HEK293 (cell line): ENCODE measurements at regions not wholly inside any gene's neighbourhood (a gene's known extent, or its start where the extent isn't known, plus 50 kb on each side); places are given as distances from the start of the nearest gene placed in this dataset.

Experiments used
- CTCF ChIA-PET: fragments of 350-600 bp; formaldehyde crosslinking; extraction: SDS; loops from one replicate; lab custom pipeline; 2021; ENCODE audit warnings: antibody characterized with exemption; lab: Yijun Ruan, JAX
- POLR2A ChIA-PET: fragments of 300-600 bp; formaldehyde crosslinking; extraction: SDS; loops from one replicate; lab custom pipeline; 2020; ENCODE audit warnings: antibody characterized with exemption, inconsistent platforms; lab: Yijun Ruan, JAX
- H3K27ac ChIP-seq: fragments of 200-500 bp; sonication (Bioruptor generic); 2 replicates; pipeline ENCODE4 v1.5.1; 2014; ENCODE audit warnings: low read depth, low read length, control low read depth, inconsistent platforms; ENCODE audit errors: extremely low read depth
- H3K36me3 ChIP-seq, 2 experiments: fragments of 200-500 bp in 1 of 2; sonication (Bioruptor generic) in 1 of 2; 1 replicate in 1 of 2; 2 replicates in 1 of 2; pipeline ENCODE4 v1.5.1; 2014 to 2017; ENCODE audit warnings: inconsistent platforms in 2 of 2, low read length in 2 of 2; ENCODE audit not compliant: control insufficient read depth in 2 of 2, insufficient read depth in 1 of 2
- H3K4me1 ChIP-seq: fragments of 200-500 bp; sonication (Bioruptor generic); 2 replicates; pipeline ENCODE4 v1.5.1; 2014; ENCODE audit warnings: mild to moderate bottlenecking, low read length, inconsistent platforms; ENCODE audit not compliant: control insufficient read depth, insufficient read depth
- H3K4me3 ChIP-seq: 2 replicates; pipeline ENCODE4 v1.5.1; 2011; ENCODE audit warnings: low read depth, mild to moderate bottlenecking, control low read depth, low read length, moderate library complexity
- H3K9me3 ChIP-seq: fragments of 200-500 bp; sonication (Bioruptor generic); 2 replicates; pipeline ENCODE4 v1.5.1; 2014; ENCODE audit warnings: low read depth, low read length, inconsistent platforms; ENCODE audit not compliant: control insufficient read depth, insufficient read depth
- BCL11A ChIP-seq: fragments of 450-650 bp; formaldehyde crosslinking; IDR thresholded peaks from 2 replicates; pipeline ENCODE4 v1.5.1; 2016; ENCODE audit warnings: low read depth, missing biosample characterization, missing genetic modification characterization
- BCL11B ChIP-seq: fragments of 450-650 bp; formaldehyde crosslinking; IDR thresholded peaks from 2 replicates; pipeline ENCODE4 v1.5.1; 2016; ENCODE audit warnings: low read depth, missing biosample characterization, missing genetic modification characterization
- GLIS1 ChIP-seq: fragments of 450-650 bp; formaldehyde crosslinking; IDR thresholded peaks from 2 replicates; pipeline ENCODE4 v1.5.1; 2016; ENCODE audit warnings: missing biosample characterization, missing genetic modification characterization
- PRDM6 ChIP-seq: fragments of 450-650 bp; formaldehyde crosslinking; IDR thresholded peaks from 2 replicates; pipeline ENCODE4 v1.5.1; 2017; ENCODE audit warnings: missing biosample characterization, missing genetic modification characterization
- REST ChIP-seq: fragments of 450-650 bp; formaldehyde crosslinking; IDR thresholded peaks from 2 replicates; pipeline ENCODE4 v1.5.1; 2016; ENCODE audit warnings: missing biosample characterization, missing genetic modification characterization
- ZBTB8A ChIP-seq: fragments of 450-650 bp; formaldehyde crosslinking; IDR thresholded peaks from 2 replicates; pipeline ENCODE4 v1.5.1; 2016; ENCODE audit warnings: missing biosample characterization, missing genetic modification characterization
- ZFP41 ChIP-seq: fragments of 450-650 bp; formaldehyde crosslinking; IDR thresholded peaks from 2 replicates; pipeline ENCODE4 v1.5.1; 2016; ENCODE audit warnings: missing biosample characterization, missing genetic modification characterization, borderline replicate concordance
- ZNF221 ChIP-seq: fragments of 450-650 bp; formaldehyde crosslinking; IDR thresholded peaks from 2 replicates; pipeline ENCODE4 v1.5.1; 2017; ENCODE audit warnings: missing biosample characterization, missing genetic modification characterization, borderline replicate concordance
- ZNF324 ChIP-seq: fragments of 450-650 bp; formaldehyde crosslinking; IDR thresholded peaks from 2 replicates; pipeline ENCODE4 v1.5.1; 2016; ENCODE audit warnings: missing biosample characterization, missing genetic modification characterization
- ZNF473 ChIP-seq: fragments of 450-650 bp; formaldehyde crosslinking; IDR thresholded peaks from 2 replicates; pipeline ENCODE4 v1.5.1; 2017; ENCODE audit warnings: missing biosample characterization, missing genetic modification characterization
- ZNF514 ChIP-seq: fragments of 450-650 bp; formaldehyde crosslinking; IDR thresholded peaks from 2 replicates; pipeline ENCODE4 v1.5.1; 2016; ENCODE audit warnings: missing biosample characterization, missing genetic modification characterization
- ZNF639 ChIP-seq: fragments of 450-650 bp; formaldehyde crosslinking; IDR thresholded peaks from 2 replicates; pipeline ENCODE4 v1.5.1; 2016; ENCODE audit warnings: missing biosample characterization, missing genetic modification characterization
- ZNF704 ChIP-seq: fragments of 450-650 bp; formaldehyde crosslinking; IDR thresholded peaks from 2 replicates; pipeline ENCODE4 v1.5.1; 2016; ENCODE audit warnings: missing biosample characterization, missing genetic modification characterization

GRCh38 chr11:70798296-70798695, 400.0 kb downstream of the CTTN start:
- no peak for TF ChIP-seq PRDM6
- no peak for TF ChIP-seq ZNF514 (tag by site-specific recombination)
- no peak for TF ChIP-seq BCL11A (tag by site-specific recombination)
- no peak for TF ChIP-seq ZNF221 (tag by site-specific recombination)
- TF ChIP-seq ZBTB8A (tag by site-specific recombination) = no peak
- TF ChIP-seq BCL11B = no peak
- TF ChIP-seq GLIS1 (tag by site-specific recombination) = no peak
- no peak for TF ChIP-seq ZNF639 (tag by site-specific recombination)
- no peaks in the 10 kb centered on the region for H3K36me3 ChIP-seq
- H3K27ac ChIP-seq = no peak overlapping the region
- ChIA-PET POLR2A (no interaction called here), CTCF (interaction anchor here (0.7 kb wide), 1 partner anchor 21 kb away, joined by 3 read pairs; no protein-coding TSS in a partner anchor)
- H3K4me3 ChIP-seq = no peak overlapping the region
- no peaks in the 10 kb centered on the region for H3K4me1 ChIP-seq
- no peaks in the 10 kb centered on the region for H3K9me3 ChIP-seq

- CTCF ChIA-PET = interaction anchor here (0.6 to 0.7 kb wide), 2 partner anchors 17 to 317 kb away, joined by 3 to 4 read pairs; no protein-coding TSS in a partner anchor
- POLR2A ChIA-PET = interaction anchor here (0.7 kb wide), 1 partner anchor 41 kb away, joined by 3 read pairs; no protein-coding TSS in a partner anchor
Observed at GRCh38 chr11:70799386-70799785, 401.1 kb downstream of the CTTN start.

More at GRCh38 chr11:70799386-70799785, 401.1 kb downstream of the CTTN start:
- no peak overlapping the region for H3K27ac ChIP-seq
- no peaks in the 10 kb centered on the region for H3K9me3 ChIP-seq
- no peak overlapping the region for H3K4me3 ChIP-seq
- H3K4me1 ChIP-seq = no peaks in the 10 kb centered on the region
- TF ChIP-seq ZNF473 (tag by site-specific recombination) (no peak), ZFP41 (tag by site-specific recombination) (no peak), REST (tag by site-specific recombination) (no peak), ZNF324 (tag by site-specific recombination) (no peak), ZNF704 (tag by site-specific recombination) (no peak)
- no peaks in the 10 kb centered on the region for H3K36me3 ChIP-seq
